ENCODE measurements at regions not wholly inside any gene's neighbourhood (a gene's known extent, or its start where the extent isn't known, plus 50 kb on each side); places are given as distances from the start of the nearest gene placed in this dataset.

DNA sequence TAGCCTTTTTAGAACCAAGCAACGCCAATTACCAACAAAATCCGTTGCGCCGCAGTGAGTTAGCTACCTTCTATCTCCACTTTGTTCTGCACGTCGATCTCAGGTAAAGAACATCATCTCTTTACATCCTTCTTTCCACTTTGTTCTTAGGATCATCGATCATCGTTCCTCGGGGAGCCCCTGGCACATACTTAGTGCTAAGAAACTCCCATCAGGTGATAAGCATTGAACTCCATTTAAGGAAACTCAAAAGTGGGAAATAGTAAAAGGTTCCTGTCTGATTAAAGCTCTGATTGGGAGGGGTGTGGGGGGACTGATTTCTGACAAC lies 227.0 kb upstream of the PRSS16 start:
- no peak for TF ChIP-seq RAD21 (CRISPR knock-in tag; IDR thresholded peaks at IDR 0.05)
- TF ChIP-seq RAD51 (IDR thresholded peaks at IDR 0.05; ENCODE audit: borderline replicate concordance), result no peak
- TF ChIP-seq, protein P1, sequence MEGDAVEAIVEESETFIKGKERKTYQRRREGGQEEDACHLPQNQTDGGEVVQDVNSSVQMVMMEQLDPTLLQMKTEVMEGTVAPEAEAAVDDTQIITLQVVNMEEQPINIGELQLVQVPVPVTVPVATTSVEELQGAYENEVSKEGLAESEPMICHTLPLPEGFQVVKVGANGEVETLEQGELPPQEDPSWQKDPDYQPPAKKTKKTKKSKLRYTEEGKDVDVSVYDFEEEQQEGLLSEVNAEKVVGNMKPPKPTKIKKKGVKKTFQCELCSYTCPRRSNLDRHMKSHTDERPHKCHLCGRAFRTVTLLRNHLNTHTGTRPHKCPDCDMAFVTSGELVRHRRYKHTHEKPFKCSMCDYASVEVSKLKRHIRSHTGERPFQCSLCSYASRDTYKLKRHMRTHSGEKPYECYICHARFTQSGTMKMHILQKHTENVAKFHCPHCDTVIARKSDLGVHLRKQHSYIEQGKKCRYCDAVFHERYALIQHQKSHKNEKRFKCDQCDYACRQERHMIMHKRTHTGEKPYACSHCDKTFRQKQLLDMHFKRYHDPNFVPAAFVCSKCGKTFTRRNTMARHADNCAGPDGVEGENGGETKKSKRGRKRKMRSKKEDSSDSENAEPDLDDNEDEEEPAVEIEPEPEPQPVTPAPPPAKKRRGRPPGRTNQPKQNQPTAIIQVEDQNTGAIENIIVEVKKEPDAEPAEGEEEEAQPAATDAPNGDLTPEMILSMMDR (CRISPR knock-in tag; IDR thresholded peaks at IDR 0.05), result no peak
- TF ChIP-seq MIER3 (CRISPR knock-in tag; IDR thresholded peaks at IDR 0.05; ENCODE audit: borderline replicate concordance), result no peak
- no peak for TF ChIP-seq ZNF720 (CRISPR knock-in tag; IDR thresholded peaks at IDR 0.05)

Measured in HepG2 (cell line).